WTC11 (cell line): ENCODE measurements at regions not wholly inside any gene's neighbourhood (a gene's known extent, or its start where the extent isn't known, plus 50 kb on each side); places are given as distances from the start of the nearest gene placed in this dataset.

Experiments used
- ATAC-seq: fragments of 200-7000 bp; cut with Tn5 transposase; 2 replicates; pipeline ENCODE4 v1.10.0; 2021; ENCODE audit warnings: mild to moderate bottlenecking, moderate library complexity
- CTCF ChIA-PET: fragments of 300-600 bp; sonication (Branson Sonifier 250); formaldehyde crosslinking; loops from one replicate; lab custom pipeline; 2021; ENCODE audit warnings: antibody characterized with exemption; lab: Charles Lee
- POLR2A ChIA-PET: fragments of 350-600 bp; sonication (Branson Sonifier 250); formaldehyde crosslinking; loops from one replicate; lab custom pipeline; 2021; ENCODE audit warnings: antibody characterized with exemption; lab: Charles Lee
- DNase-seq: peaks from one replicate; pipeline ENCODE4 v3.0.0; 2021; ENCODE audit warnings: low spot score
- H3K27ac Mint-ChIP-seq: 2 replicates; pipeline ENCODE4 v1.8.0; 2021; ENCODE audit warnings: mixed read lengths
- H3K27me3 Mint-ChIP-seq: 2 replicates; pipeline ENCODE4 v1.8.0; 2021; ENCODE audit warnings: low read depth, mild to moderate bottlenecking, moderate library complexity, mixed read lengths
- H3K36me3 Mint-ChIP-seq: 2 replicates; pipeline ENCODE4 v1.8.0; 2021; ENCODE audit warnings: mixed read lengths
- H3K4me1 Mint-ChIP-seq: 2 replicates; pipeline ENCODE4 v1.8.0; 2022; ENCODE audit warnings: mixed read lengths
- H3K4me3 Mint-ChIP-seq: 2 replicates; pipeline ENCODE4 v1.8.0; 2021; ENCODE audit warnings: mild to moderate bottlenecking, moderate library complexity, mixed read lengths
- H3K9me3 Mint-ChIP-seq: 2 replicates; pipeline ENCODE4 v1.8.0; 2021; ENCODE audit warnings: mixed read lengths
- AFF4 ChIP-seq: sonication (generic); formaldehyde crosslinking; IDR thresholded peaks from 2 replicates; pipeline ENCODE4 v1.8.1; 2023; ENCODE audit warnings: mild to moderate bottlenecking, missing genetic modification reagents, borderline replicate concordance
- CBFB ChIP-seq: sonication (generic); formaldehyde crosslinking; IDR thresholded peaks from 2 replicates; pipeline ENCODE4 v1.8.1; 2022; ENCODE audit warnings: mild to moderate bottlenecking, low read depth, missing genetic modification reagents
- CDX4 ChIP-seq: fragments of 250-450 bp; sonication (Bioruptor Pico); IDR thresholded peaks from 2 replicates; pipeline ENCODE4 v1.9.0; 2021; ENCODE audit warnings: moderate library complexity, mild to moderate bottlenecking, inconsistent platforms, borderline replicate concordance
- CREB1 ChIP-seq: sonication (generic); formaldehyde crosslinking; IDR thresholded peaks from 2 replicates; pipeline ENCODE4 v1.8.0; 2023; ENCODE audit warnings: mild to moderate bottlenecking, missing genetic modification reagents
- E2F1 ChIP-seq: sonication (generic); formaldehyde crosslinking; IDR thresholded peaks from 2 replicates; pipeline ENCODE4 v1.8.0; 2022; ENCODE audit warnings: mild to moderate bottlenecking, missing genetic modification reagents
- ELF4 ChIP-seq: sonication (generic); formaldehyde crosslinking; IDR thresholded peaks from 2 replicates; pipeline ENCODE4 v1.8.1; 2022; ENCODE audit warnings: low read depth, mild to moderate bottlenecking, moderate library complexity, missing genetic modification reagents
- FOXJ3 ChIP-seq: sonication (generic); formaldehyde crosslinking; IDR thresholded peaks from 2 replicates; pipeline ENCODE4 v1.9.0; 2021; ENCODE audit warnings: missing genetic modification reagents, mild to moderate bottlenecking, borderline replicate concordance
- IRF2 ChIP-seq: sonication (generic); formaldehyde crosslinking; IDR thresholded peaks from 2 replicates; pipeline ENCODE4 v1.8.0; 2022; ENCODE audit warnings: low read depth, missing genetic modification reagents, borderline replicate concordance
- JUN ChIP-seq: sonication (generic); formaldehyde crosslinking; IDR thresholded peaks from 2 replicates; pipeline ENCODE4 v1.8.0; 2023; ENCODE audit warnings: mild to moderate bottlenecking, missing genetic modification reagents
- PRDM15 ChIP-seq: sonication (generic); formaldehyde crosslinking; IDR thresholded peaks from 2 replicates; pipeline ENCODE4 v1.8.0; 2022; ENCODE audit warnings: missing genetic modification reagents
- RELA ChIP-seq: sonication (generic); formaldehyde crosslinking; IDR thresholded peaks from 2 replicates; pipeline ENCODE4 v1.8.1; 2022; ENCODE audit warnings: missing genetic modification reagents, mild to moderate bottlenecking, borderline replicate concordance
- SOX15 ChIP-seq: fragments of 250-450 bp; sonication (Bioruptor Pico); IDR thresholded peaks from 2 replicates; pipeline ENCODE4 v1.9.0; 2021; ENCODE audit warnings: mild to moderate bottlenecking
- SP1 ChIP-seq: sonication (generic); formaldehyde crosslinking; conservative IDR thresholded peaks from 2 replicates; pipeline ENCODE4 v1.8.1; 2022; ENCODE audit warnings: missing genetic modification reagents
- STAT6 ChIP-seq: sonication (generic); formaldehyde crosslinking; conservative IDR thresholded peaks from 2 replicates; pipeline ENCODE4 v1.8.1; 2023; ENCODE audit warnings: mild to moderate bottlenecking, low read depth, missing genetic modification reagents, moderate library complexity
- ZNF423 ChIP-seq: fragments of 250-450 bp; sonication (Bioruptor Pico); IDR thresholded peaks from 2 replicates; pipeline ENCODE4 v2.1.2; 2022; ENCODE audit warnings: mild to moderate bottlenecking, moderate library complexity

GRCh38 chr18:74013955-74014354 lies 133.7 kb downstream of the FBXO15 start:
- TF ChIP-seq CBFB (CRISPR knock-in tag) (no peak), CDX4 (no peak), E2F1 (CRISPR knock-in tag) (no peak), JUN (CRISPR knock-in tag) (no peak), FOXJ3 (no peak), STAT6 (CRISPR knock-in tag) (no peak), SP1 (CRISPR knock-in tag) (no peak), SOX15 (CRISPR knock-in tag) (no peak), AFF4 (CRISPR knock-in tag) (no peak), CREB1 (CRISPR knock-in tag) (no peak), ELF4 (CRISPR knock-in tag) (no peak), PRDM15 (no peak), ZNF423 (CRISPR knock-in tag) (no peak), RELA (CRISPR knock-in tag) (no peak), IRF2 (no peak)
- POLR2A ChIA-PET = no interaction called here
- Mint-ChIP-seq H3K27me3 (no peaks in the 10 kb centered on the region), H3K4me1 (no peaks in the 10 kb centered on the region), H3K9me3 (peaks cover 3% of the 10 kb centered on the region; the same call in 1 of the 2 replicates), H3K36me3 (no peaks in the 10 kb centered on the region), H3K4me3 (no peak overlapping the region), H3K27ac (no peak overlapping the region)
- ATAC-seq = no peak
- CTCF ChIA-PET = no interaction called here
- DNase-seq = no peak
